Large intestine (tissue), 3 donors: ENCODE measurements at regions not wholly inside any gene's neighbourhood (a gene's known extent, or its start where the extent isn't known, plus 50 kb on each side); places are given as distances from the start of the nearest gene placed in this dataset.

Experiments
- DNase-seq, 2 donors: peaks; one replicate each; pipeline versions ENCODE4 v3.0.0 to v3.0.0-alpha.2; 2013
- H3K27ac ChIP-seq: one replicate; pipeline ENCODE4 v1.5.1; 2013; ENCODE audit warnings: low read length
- H3K27me3 ChIP-seq: 2 replicates; pipeline ENCODE4 v1.6.1; 2013; ENCODE audit warnings: low read length; ENCODE audit not compliant: control insufficient read depth, insufficient read depth
- H3K36me3 ChIP-seq: 2 replicates; pipeline ENCODE4 v1.6.1; 2013; ENCODE audit warnings: low read length; ENCODE audit not compliant: control insufficient read depth, insufficient read depth
- H3K4me1 ChIP-seq: one replicate; pipeline ENCODE4 v1.6.1; 2013; ENCODE audit warnings: low read length; ENCODE audit not compliant: control insufficient read depth, insufficient read depth
- H3K4me3 ChIP-seq: one replicate; pipeline ENCODE4 v1.5.1; 2013; ENCODE audit warnings: low read length
- H3K9me3 ChIP-seq: one replicate; pipeline ENCODE4 v1.6.1; 2013; ENCODE audit warnings: mild to moderate bottlenecking, low read depth, low read length, moderate library complexity; ENCODE audit not compliant: control insufficient read depth
- WGBS: methylation state at CpG from one replicate; pipeline ENCODE4 v1.1.5; 2013; ENCODE audit warnings: low lambda C conversion rate; ENCODE audit not compliant: insufficient coverage; 5-methylcytosine and 5-hydroxymethylcytosine counted together

GRCh38 chr7:13097499-13097898, 410.1 kb downstream of the ARL4A start:
- Histone ChIP-seq H3K4me3 (no peak overlapping the region), H3K4me1 (no peaks in the 10 kb centered on the region), H3K27ac (no peak overlapping the region), H3K9me3 (peaks cover 2% of the 10 kb centered on the region), H3K36me3 (no peaks in the 10 kb centered on the region), H3K27me3 (no peaks in the 10 kb centered on the region)
- no CpG with 5 or more reads among the region's 3 CpGs for WGBS
- DNase-seq: no peak

- H3K27ac ChIP-seq: no peak overlapping the region
- no peak overlapping the region for H3K4me3 ChIP-seq
- no peaks in the 10 kb centered on the region for H3K27me3 ChIP-seq
- H3K9me3 ChIP-seq: peaks cover 2% of the 10 kb centered on the region
- no peaks in the 10 kb centered on the region for H3K36me3 ChIP-seq
- no peak for DNase-seq
- 57% methylated on average over 1 of the region's 4 CpGs for WGBS
- no peaks in the 10 kb centered on the region for H3K4me1 ChIP-seq
Observed at GRCh38 chr7:13098161-13098560, 410.7 kb downstream of the ARL4A start.

- no peaks in the 10 kb centered on the region for H3K27me3 ChIP-seq
- H3K36me3 ChIP-seq: no peaks in the 10 kb centered on the region
- H3K27ac ChIP-seq: no peak overlapping the region
- peaks cover 2% of the 10 kb centered on the region for H3K9me3 ChIP-seq
- no CpG with 5 or more reads among the region's 5 CpGs for WGBS
- no peak overlapping the region for H3K4me3 ChIP-seq
- DNase-seq: no peak
- H3K4me1 ChIP-seq: no peaks in the 10 kb centered on the region
Observed at GRCh38 chr7:13099154-13099795, 411.8 kb downstream of the ARL4A start.

GRCh38 chr7:13104128-13104527, 416.7 kb downstream of the ARL4A start:
- H3K4me1 ChIP-seq: no peaks in the 10 kb centered on the region
- H3K4me3 ChIP-seq: no peak overlapping the region
- peaks cover 2% of the 10 kb centered on the region for H3K9me3 ChIP-seq
- DNase-seq: no peak
- 60% methylated on average over 1 of the region's 1 CpG for WGBS
- no peak overlapping the region for H3K27ac ChIP-seq
- H3K36me3 ChIP-seq: no peaks in the 10 kb centered on the region
- no peaks in the 10 kb centered on the region for H3K27me3 ChIP-seq

- Histone ChIP-seq H3K27me3 (no peaks in the 10 kb centered on the region), H3K36me3 (no peaks in the 10 kb centered on the region), H3K4me3 (no peak overlapping the region), H3K9me3 (peaks cover 5% of the 10 kb centered on the region), H3K27ac (no peak overlapping the region), H3K4me1 (no peaks in the 10 kb centered on the region)
- no peak for DNase-seq
Observed at GRCh38 chr7:13105209-13105608, 417.8 kb downstream of the ARL4A start.

- no CpG with 5 or more reads among the region's 2 CpGs for WGBS
Observed at GRCh38 chr7:13106513-13106912, 419.1 kb downstream of the ARL4A start.

GRCh38 chr7:13107291-13107690, 419.9 kb downstream of the ARL4A start:
- no peaks in the 10 kb centered on the region for H3K36me3 ChIP-seq
- H3K27me3 ChIP-seq: no peaks in the 10 kb centered on the region
- no peaks in the 10 kb centered on the region for H3K4me1 ChIP-seq
- peaks cover 3% of the 10 kb centered on the region for H3K9me3 ChIP-seq
- H3K4me3 ChIP-seq: no peak overlapping the region
- H3K27ac ChIP-seq: no peak overlapping the region
- no peak for DNase-seq

More at GRCh38 chr7:13106513-13106912, 419.1 kb downstream of the ARL4A start:
- H3K4me1 ChIP-seq: no peaks in the 10 kb centered on the region
- no peaks in the 10 kb centered on the region for H3K27me3 ChIP-seq
- no peak overlapping the region for H3K27ac ChIP-seq
- H3K9me3 ChIP-seq: peaks cover 5% of the 10 kb centered on the region
- H3K36me3 ChIP-seq: no peaks in the 10 kb centered on the region
- DNase-seq: no peak
- no peak overlapping the region for H3K4me3 ChIP-seq

GRCh38 chr7:13108061-13108460, 420.6 kb downstream of the ARL4A start:
- DNase-seq: no peak
- Histone ChIP-seq H3K27ac (no peak overlapping the region), H3K4me1 (no peaks in the 10 kb centered on the region), H3K4me3 (no peak overlapping the region), H3K27me3 (no peaks in the 10 kb centered on the region), H3K9me3 (peaks cover 3% of the 10 kb centered on the region), H3K36me3 (no peaks in the 10 kb centered on the region)

- no peaks in the 10 kb centered on the region for H3K4me1 ChIP-seq
- H3K27me3 ChIP-seq: no peaks in the 10 kb centered on the region
- no peaks in the 10 kb centered on the region for H3K36me3 ChIP-seq
Observed at GRCh38 chr7:13109201-13109600, 421.8 kb downstream of the ARL4A start.

GRCh38 chr7:13110107-13110506, 422.7 kb downstream of the ARL4A start:
- Histone ChIP-seq H3K4me3 (no peak overlapping the region), H3K9me3 (peaks cover 3% of the 10 kb centered on the region), H3K27ac (no peak overlapping the region), H3K27me3 (no peaks in the 10 kb centered on the region), H3K36me3 (no peaks in the 10 kb centered on the region), H3K4me1 (no peaks in the 10 kb centered on the region)
- no CpG with 5 or more reads among the region's 6 CpGs for WGBS
- no peak for DNase-seq

More at GRCh38 chr7:13109201-13109600, 421.8 kb downstream of the ARL4A start:
- 100% methylated on average over 1 of the region's 6 CpGs for WGBS
- Histone ChIP-seq H3K4me3 (no peak overlapping the region), H3K9me3 (peaks cover 3% of the 10 kb centered on the region), H3K27ac (no peak overlapping the region)
- no peak for DNase-seq

- WGBS: no CpG with 5 or more reads among the region's 3 CpGs
- Histone ChIP-seq H3K9me3 (peaks cover 3% of the 10 kb centered on the region), H3K36me3 (no peaks in the 10 kb centered on the region), H3K27ac (no peak overlapping the region), H3K27me3 (no peaks in the 10 kb centered on the region), H3K4me1 (no peaks in the 10 kb centered on the region), H3K4me3 (no peak overlapping the region)
- DNase-seq: no peak
Observed at GRCh38 chr7:13111230-13111629, 423.8 kb downstream of the ARL4A start.
